ENCODE measurements at regions not wholly inside any gene's neighbourhood (a gene's known extent, or its start where the extent isn't known, plus 50 kb on each side); places are given as distances from the start of the nearest gene placed in this dataset.

GRCh38 chr6:120514544-120514943 lies 819.7 kb downstream of the TBC1D32 start:
- Histone ChIP-seq H3K4me3 (no peak overlapping the region), H3K27ac (no peak overlapping the region)
- no peak for TF ChIP-seq CTCF (IDR thresholded peaks at IDR 0.05)
- DNase-seq (ENCODE audit: low spot score), result no peak

- TF ChIP-seq CTCF (IDR thresholded peaks at IDR 0.05), result no peak
- H3K4me3 ChIP-seq, result no peak overlapping the region
- DNase-seq (ENCODE audit: low spot score), result no peak
- H3K27ac ChIP-seq, result no peak overlapping the region
Observed at GRCh38 chr6:120511712-120512111, 822.6 kb downstream of the TBC1D32 start.

- H3K4me3 ChIP-seq, result no peak overlapping the region
- DNase-seq (ENCODE audit: low spot score), result no peak
- no peak for TF ChIP-seq CTCF (IDR thresholded peaks at IDR 0.05)
Observed at GRCh38 chr6:120498711-120499110, 835.6 kb downstream of the TBC1D32 start.

GRCh38 chr6:120496661-120497060 lies 837.6 kb downstream of the TBC1D32 start:
- no peak for TF ChIP-seq CTCF (IDR thresholded peaks at IDR 0.05)
- no peak overlapping the region for H3K4me3 ChIP-seq
- DNase-seq (ENCODE audit: low spot score), result no peak

More at GRCh38 chr6:120498711-120499110, 835.6 kb downstream of the TBC1D32 start:
- H3K27ac ChIP-seq, result no peak overlapping the region

GRCh38 chr6:120493505-120493904 lies 840.8 kb downstream of the TBC1D32 start:
- no peak overlapping the region for H3K4me3 ChIP-seq
- TF ChIP-seq CTCF (IDR thresholded peaks at IDR 0.05), result no peak
- DNase-seq (ENCODE audit: low spot score), result no peak
- H3K27ac ChIP-seq, result no peak overlapping the region

More at GRCh38 chr6:120496661-120497060, 837.6 kb downstream of the TBC1D32 start:
- H3K27ac ChIP-seq, result no peak overlapping the region

- TF ChIP-seq CTCF (IDR thresholded peaks at IDR 0.05), result no peak
- no peak overlapping the region for H3K4me3 ChIP-seq
- no peak overlapping the region for H3K27ac ChIP-seq
- no peak for DNase-seq (ENCODE audit: low spot score)
Observed at GRCh38 chr6:120489941-120490340, 844.3 kb downstream of the TBC1D32 start.

- Histone ChIP-seq H3K27ac (no peak overlapping the region), H3K4me3 (no peak overlapping the region)
- no peak for TF ChIP-seq CTCF (IDR thresholded peaks at IDR 0.05)
- no peak for DNase-seq (ENCODE audit: low spot score)
Observed at GRCh38 chr6:120484146-120484545, 850.1 kb downstream of the TBC1D32 start.
